ENCODE measurements at regions not wholly inside any gene's neighbourhood (a gene's known extent, or its start where the extent isn't known, plus 50 kb on each side); places are given as distances from the start of the nearest gene placed in this dataset.
"Not testable (repeated sequence)": the region's sequence is repeated elsewhere in the genome, so short reads cannot be mapped to it uniquely, and the experiment has no call there.

DNA sequence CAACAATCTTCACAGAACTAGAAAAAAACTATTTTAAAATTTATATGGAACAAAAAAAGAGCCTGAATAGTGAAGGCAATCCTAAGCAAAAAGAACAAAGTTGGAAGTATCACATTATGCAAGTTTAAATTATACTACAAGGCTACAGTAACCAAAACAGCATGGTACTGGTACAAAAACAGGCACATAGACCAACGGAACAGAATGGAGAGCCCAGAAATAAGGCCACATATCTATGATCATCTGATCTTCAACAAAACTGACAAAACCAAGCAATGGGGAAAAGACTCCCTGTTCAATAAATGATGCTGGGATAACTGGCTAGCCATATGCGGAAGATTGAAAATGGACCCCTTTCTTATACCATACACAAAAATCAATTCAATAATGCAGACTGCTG is 74.4 kb upstream of the RTN4 start:
- DNase-seq (ENCODE audit: low read depth), result not testable (repeated sequence)

DNA sequence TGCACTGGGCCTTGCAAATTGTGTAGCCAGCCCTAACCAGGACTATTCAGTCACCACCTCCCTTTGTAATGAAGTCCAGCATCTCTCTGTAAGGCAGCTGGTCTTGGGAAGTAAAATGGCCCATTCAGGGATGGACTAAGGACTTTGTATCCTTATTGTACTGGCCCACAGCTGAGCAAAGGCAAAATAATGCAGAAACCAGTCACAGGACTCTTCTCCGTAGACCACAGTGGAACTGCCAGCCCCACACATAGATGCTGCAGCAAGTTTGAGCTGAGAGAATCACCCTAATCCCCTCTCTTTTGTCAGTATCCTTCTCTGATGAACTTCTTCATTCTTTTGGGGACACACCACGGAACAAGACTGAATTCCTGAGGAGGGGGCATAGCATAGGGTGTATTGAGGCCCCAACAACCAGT is 73.6 kb upstream of the RTN4 start:
- DNase-seq (ENCODE audit: low read depth), result no peak

DNA sequence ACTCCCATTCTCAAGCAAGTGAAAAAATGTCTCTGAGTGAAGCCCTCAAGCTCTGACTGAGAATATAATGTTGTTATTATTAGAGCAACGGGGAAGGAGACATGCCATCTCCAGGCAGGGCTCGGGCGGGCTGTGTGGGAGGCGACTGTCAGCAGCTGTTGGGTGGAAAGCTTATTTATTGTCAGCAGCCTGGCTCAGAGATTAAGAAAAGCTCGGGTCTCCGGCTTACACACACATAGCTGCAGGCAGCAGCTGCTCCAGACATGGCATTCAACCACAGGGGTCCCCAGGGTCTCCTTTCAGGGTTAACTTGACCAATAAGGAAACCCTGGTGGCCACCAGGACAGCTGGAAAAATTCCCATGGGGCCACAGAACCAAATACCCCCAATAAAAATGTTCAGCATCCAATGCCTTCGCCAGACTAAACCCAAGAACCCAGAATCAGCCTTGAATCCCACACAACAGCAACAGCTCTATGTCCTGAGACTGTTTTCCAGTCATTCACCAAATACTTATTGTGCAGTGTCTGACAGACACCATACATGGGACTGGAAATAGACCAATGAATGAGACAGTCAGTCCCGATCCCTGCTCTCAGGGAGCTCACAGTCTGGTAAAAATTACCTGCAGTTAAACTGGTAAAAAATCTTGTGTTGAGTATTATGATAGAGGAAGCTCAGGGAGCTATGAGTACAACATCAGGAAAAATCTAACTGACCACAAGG is 70.5 kb upstream of the RTN4 start:
- peak; percentile 79 for DNase-seq (ENCODE audit: low read depth)

DNA sequence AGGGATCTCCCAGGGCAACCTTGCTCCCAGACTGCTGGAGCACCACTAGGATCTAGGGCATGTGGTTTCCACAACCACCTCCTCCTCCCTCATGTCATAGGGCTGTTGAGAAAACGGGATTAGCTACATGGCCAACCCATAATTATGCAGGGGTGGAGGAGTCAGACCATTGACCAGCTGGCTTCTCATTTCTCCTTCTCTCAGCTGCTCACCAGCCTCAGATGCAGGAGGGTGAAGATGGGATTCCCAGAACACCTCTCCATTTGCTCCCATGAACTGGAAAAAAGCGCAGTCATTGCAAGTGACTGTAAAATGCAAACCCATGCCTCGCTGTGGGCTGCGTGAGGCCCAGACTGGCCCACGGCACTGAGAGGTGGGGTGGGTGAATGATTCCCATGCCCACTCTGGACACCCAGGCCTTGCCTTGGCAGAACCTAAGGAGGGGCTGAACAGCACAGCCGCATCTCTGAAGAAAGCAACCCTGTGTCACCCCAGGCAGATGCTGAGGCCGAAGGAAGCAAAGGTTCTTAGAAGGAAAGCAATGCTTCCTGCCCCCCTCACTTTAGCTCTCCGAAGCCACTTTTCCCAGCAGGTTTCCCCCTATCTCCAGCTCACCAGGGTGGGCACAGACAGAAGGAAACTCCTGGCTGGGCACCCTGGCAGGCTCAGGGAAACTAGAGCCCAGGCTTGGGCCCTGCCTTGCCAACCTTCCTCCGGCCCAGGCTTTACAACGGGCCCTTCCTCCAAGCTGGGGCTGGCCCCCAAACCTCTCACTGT is 69.6 kb upstream of the RTN4 start:
- peak; percentile 86 for DNase-seq (ENCODE audit: low read depth)

DNA sequence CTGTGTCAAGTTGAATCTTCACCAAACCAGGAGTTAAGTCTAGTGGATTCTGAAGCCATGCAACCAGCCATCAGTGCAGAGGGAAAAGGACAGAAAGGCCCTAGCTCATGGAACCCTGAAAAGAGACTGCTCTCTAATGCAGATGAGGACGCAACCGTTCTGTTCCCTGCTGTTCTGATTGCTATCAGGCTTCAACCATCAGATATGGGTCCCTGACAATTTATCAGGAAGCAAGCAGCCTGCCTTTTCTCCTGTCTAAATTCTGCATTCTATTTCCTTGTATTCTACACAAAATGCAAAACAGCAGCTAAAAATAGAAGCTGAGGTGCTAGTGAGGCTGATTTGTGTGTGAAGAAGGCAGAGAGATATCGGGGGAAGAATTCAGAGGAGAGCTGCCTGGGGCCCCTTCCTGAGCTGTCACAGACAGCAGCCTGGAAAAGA is 68.4 kb upstream of the RTN4 start:
- no peak for DNase-seq (ENCODE audit: low read depth)

- no peak for DNase-seq (ENCODE audit: low read depth)
Observed at GRCh38 chr2:55116966-55117365, 66.7 kb upstream of the RTN4 start.

DNA sequence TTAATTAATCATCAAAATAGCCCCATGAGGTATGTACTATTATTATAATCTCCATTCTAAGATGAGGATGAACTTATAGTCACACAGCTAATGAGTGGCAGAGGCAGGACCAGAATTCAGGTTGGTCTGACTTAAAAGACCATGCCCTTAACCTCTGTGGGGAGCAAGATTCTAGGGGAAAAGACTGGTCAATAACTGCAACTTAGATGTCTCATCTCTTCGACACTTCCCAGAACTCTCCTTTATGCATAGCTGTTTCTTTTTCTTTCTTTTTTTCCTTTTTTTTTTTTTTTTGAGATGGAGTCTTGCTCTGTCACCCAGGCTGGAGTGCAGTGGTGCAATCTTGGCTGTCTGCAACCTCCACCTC is 66.3 kb upstream of the RTN4 start:
- no peak for DNase-seq (ENCODE audit: low read depth)

- DNase-seq (ENCODE audit: low read depth), result peak; percentile 88
Observed at GRCh38 chr2:55115761-55116597, 65.7 kb upstream of the RTN4 start.

DNA sequence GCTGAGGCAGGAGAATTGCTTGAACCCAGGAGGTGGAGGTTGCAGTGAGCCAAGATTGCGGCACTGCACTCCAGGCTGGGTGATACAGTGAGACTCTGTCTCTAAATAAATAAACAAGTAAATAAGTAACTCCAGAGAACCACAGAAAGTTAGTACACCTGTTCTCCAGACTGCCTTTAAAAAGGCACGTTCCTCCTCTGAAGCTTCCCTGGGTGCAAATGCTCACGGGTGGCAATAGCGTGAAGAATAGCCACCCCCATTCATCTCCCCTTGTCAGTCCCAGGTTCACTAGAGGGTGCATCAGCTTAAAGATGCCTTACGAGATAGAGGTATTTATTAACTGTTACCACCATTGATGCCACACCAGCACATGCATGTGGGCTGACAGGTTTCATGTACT is 64.3 kb upstream of the RTN4 start:
- DNase-seq (ENCODE audit: low read depth), result no peak

DNA sequence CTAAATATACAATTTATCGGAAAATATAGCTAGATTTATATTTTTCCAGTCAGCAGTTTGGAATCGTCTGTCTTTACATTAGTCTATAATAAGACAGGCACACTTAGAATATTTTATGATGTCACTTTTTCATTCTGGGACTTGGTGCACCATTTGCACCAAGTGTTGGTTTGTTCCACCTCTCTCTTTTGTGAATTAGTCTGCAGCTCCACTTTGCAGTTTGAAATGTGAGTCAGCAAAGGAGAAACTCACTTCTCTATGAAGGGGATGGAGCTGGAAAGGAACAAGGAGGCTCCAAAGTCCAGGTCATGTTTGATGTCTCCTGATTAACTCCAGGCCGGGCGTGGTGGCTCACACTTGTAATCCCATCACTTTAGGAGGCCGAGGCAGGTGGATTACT is 63.8 kb upstream of the RTN4 start:
- no peak for DNase-seq (ENCODE audit: low read depth)

- DNase-seq (ENCODE audit: low read depth), result peak; percentile 75
Observed at GRCh38 chr2:55112229-55113031, 62.2 kb upstream of the RTN4 start.

GRCh38 chr2:55111570-55112228 is 61.4 kb upstream of the RTN4 start:
- DNase-seq (ENCODE audit: low read depth), result peak; percentile 96

- peak; percentile 24 for DNase-seq (ENCODE audit: low read depth)
Observed at GRCh38 chr2:55111230-55111569, 60.9 kb upstream of the RTN4 start.

GRCh38 chr2:55109219-55109891 is 59.1 kb upstream of the RTN4 start:
- peak; percentile 77 for DNase-seq (ENCODE audit: low read depth)

DNA sequence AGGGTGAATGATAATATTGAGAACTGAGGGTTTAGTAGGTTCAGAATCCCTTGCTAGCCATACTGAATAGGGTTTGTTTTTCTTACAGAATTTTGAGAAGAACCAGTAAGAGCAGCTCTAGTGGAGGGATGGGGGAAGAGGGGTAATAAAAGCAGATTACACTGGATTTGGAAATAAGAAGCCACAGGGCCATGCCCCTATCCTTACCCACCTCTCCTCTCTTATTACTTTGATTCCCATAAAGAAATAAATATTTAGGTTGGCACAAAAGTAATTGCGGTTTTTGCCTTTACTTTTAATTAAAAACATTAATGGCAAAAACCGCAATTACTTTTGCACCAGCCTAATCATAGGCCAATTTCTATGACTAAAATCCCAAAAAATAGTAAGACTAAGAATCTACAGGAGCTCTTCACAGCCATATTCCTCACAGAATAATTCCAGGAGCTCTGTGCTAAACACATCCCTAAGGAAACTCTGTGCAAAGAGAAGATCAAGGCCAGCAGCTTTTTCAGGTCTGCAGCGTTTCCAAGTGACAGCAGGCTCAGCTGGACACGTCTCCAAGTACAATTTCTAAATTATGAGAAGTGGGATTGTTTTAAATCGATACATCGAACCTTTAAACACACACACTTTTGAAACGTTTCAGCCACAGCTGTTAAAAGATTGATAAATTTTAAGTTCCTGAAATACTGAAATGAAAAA is 58.4 kb upstream of the RTN4 start:
- no peak for DNase-seq (ENCODE audit: low read depth)

DNA sequence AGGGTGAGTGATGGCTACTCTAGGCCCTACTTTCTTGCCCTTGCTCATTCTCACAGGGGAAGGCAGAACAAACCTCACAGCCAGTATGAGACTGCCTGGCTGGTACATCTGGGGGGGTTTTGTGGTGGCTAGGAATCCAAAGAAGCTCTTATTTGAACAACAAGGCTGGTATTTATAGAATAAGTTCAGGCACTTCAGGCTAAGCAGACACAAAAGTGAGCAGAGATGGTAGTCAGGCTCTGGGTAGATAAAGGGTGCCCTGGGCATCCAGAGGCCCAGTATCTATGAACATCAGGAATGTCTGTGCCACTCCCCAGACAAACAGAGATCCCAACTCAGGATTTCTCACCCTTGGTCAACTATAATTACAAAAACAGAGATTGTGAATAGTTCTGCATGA is 57.2 kb upstream of the RTN4 start:
- DNase-seq (ENCODE audit: low read depth), result peak; percentile 86

GRCh38 chr2:55106148-55106547 is 55.9 kb upstream of the RTN4 start:
- peak; percentile 78 for DNase-seq (ENCODE audit: low read depth)

GRCh38 chr2:55105456-55105855 is 55.2 kb upstream of the RTN4 start:
- peak; percentile 51 for DNase-seq (ENCODE audit: low read depth)

DNA sequence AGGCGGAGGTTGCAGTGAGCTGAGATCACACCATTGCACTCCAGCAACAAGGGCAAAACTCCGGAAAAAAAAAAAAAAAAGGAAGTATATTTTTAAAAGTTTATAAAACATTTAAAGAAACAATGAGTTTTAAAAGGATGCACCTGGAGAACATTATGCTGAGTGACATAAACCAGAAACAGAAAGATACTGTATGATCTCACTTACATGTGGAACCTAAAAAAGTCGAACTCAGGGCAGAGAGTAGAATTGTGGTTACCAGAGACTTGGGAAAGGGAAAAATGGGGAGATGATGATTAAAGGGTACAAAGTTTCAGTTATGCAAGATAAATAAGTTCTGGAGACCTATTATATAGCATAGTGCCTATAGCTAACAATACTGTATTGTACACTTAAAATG is 52.8 kb upstream of the RTN4 start:
- DNase-seq (ENCODE audit: low read depth), result peak; percentile 64
